Head of caudate nucleus (tissue), 42 donors: ENCODE measurements at regions not wholly inside any gene's neighbourhood (a gene's known extent, or its start where the extent isn't known, plus 50 kb on each side); places are given as distances from the start of the nearest gene placed in this dataset.

Experiments used
- DNase-seq, 42 donors: peaks; one replicate each; pipeline versions ENCODE4 v3.0.0 to v3.0.0-alpha.2; 2020 to 2021; ENCODE audit warnings: mixed read lengths in 7 of 42
- intact Hi-C: fragments of 100-400 bp; cut with DNase I; formaldehyde crosslinking; loops from one replicate; pipeline ENCODE4 v1.15.0; 2022

- intact Hi-C loops: loop anchor here (5.0 kb wide), 1 partner anchor 80 kb away; no protein-coding TSS in a partner anchor
Observed at GRCh38 chr12:28866715-28867503, 282.2 kb upstream of the FAR2 start.

GRCh38 chr12:28868414-28868813 lies 280.7 kb upstream of the FAR2 start:
- intact Hi-C loops: loop anchor here (5.0 kb wide), 1 partner anchor 81 kb away; no protein-coding TSS in a partner anchor
- DNase-seq: no peak

More at GRCh38 chr12:28866715-28867503, 282.2 kb upstream of the FAR2 start:
- DNase-seq: peak in 11 of 42 donors; percentile 5 to 58 (median 8)

GRCh38 chr12:28869197-28869596 lies 279.9 kb upstream of the FAR2 start:
- DNase-seq: peak in 11 of 42 donors; percentile 2 to 62 (median 14)
- intact Hi-C loops: loop anchor here (5.0 kb wide), 1 partner anchor 82 kb away; no protein-coding TSS in a partner anchor

DNA sequence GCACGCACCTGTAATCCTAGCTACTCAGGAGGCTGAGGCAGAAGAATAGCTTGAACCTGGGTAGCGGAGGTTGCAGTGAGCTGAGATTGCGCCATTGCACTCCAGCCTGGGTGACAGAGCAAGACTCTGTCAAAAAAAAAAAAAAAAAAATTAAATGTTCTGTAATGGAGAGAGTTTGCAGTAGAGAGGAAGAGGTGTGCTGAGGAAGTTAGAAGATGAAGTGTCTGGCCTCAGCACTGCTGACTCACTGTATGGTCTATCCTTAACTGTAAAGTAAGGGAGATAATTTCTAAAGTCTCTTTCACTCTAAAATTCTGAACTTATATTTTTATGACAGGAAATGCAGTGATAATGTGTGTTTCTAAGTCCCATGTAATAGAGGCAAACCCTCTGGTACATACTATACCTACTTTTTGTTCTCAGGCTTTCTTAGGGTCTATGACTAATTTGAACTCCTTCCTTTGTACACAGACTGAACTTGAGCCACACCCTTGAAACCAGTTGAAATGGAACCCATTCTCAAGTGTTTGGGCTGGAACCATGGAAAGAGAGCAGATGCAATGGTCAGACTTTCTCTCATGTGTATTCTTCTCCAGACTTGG lies 278.1 kb upstream of the FAR2 start:
- intact Hi-C loops: loop anchor here (10.0 kb wide), 1 partner anchor 896 kb away; the partner anchor contains the start of gene PTHLH
- no peak for DNase-seq

- DNase-seq: peak in 41 of 42 donors; percentile 6 to 81 (median 50)
- intact Hi-C loops: loop anchor here (10.0 kb wide), 1 partner anchor 898 kb away; the partner anchor contains the start of gene PTHLH
Observed at GRCh38 chr12:28872654-28873268, 276.3 kb upstream of the FAR2 start.

DNA sequence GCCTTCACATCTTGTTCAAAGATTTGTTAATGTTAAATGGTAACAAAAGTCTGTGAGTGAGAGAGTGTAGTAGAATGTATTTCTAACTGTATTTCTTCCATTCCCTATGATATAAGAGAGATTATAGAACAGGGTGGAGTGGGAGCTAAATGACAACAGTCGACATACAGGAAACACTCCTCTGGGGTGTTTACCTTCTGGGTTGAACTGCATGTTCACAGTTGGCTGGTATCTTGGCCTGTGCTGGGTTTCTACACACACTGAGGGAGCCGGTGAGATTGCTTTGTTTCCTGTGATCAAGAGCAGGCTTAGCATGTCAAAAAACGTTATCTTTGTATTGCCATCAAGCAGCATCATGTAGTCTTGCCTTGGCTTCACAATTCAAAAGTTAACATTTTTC lies 274.3 kb upstream of the FAR2 start:
- intact Hi-C loops: loop anchor here (10.0 kb wide), 1 partner anchor 900 kb away; the partner anchor contains the start of gene PTHLH
- DNase-seq: no peak

DNA sequence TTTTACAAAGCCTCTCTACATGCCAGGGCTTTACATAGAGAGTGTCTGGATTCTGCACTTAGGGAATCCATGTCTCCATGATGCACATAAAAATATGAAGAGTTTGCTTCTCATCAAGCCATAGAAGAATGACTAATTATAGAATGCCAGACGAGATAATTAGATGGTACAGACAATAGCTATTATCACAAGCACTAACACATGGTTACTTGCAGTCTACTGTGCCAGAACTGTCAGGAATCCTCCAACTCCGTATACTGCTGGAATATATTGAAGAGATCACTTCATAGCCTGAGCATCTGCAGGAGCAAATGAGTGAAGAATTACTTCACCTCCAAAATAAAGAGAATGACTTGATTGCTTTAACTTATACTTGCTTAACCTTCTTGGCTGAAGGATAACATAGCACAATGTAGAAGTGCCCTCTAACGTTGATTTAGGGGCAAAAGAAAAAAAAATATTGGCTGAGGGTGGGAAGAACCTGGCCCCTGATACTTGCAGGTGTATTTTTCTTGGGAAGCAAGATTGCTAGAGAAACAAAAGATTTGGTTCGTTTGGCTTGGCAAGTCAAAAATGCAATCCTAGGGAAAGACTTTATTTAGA lies 272.8 kb upstream of the FAR2 start:
- DNase-seq: peak in 1 of 42 donors; percentile 11
- intact Hi-C loops: loop anchor here (10.0 kb wide), 1 partner anchor 901 kb away; the partner anchor contains the start of gene PTHLH

- DNase-seq: no peak
- intact Hi-C loops: loop anchor here (10.0 kb wide), 1 partner anchor 903 kb away; the partner anchor contains the start of gene PTHLH
Observed at GRCh38 chr12:28877854-28878253, 271.2 kb upstream of the FAR2 start.

DNA sequence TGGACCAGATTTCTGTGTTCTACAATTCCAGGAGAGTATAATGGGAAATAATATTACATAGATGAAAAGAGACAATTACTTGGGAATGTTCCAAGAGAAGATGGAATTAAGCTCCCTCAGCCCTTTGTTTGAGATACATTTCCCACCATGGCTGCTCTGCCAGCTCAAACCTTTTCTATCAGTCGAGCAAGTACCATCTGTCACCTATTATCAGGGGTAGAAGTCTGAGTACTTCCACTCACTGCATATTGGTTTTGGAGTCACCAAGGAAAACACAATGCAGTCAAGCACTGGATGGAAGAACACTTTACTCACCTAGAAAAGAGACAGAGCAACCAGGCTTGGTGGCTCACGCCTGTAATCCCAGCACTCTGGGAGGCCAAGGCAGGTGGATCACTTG lies 270.4 kb upstream of the FAR2 start:
- DNase-seq: no peak
- intact Hi-C loops: loop anchor here (10.0 kb wide), 1 partner anchor 904 kb away; the partner anchor contains the start of gene PTHLH

- intact Hi-C loops: loop anchor here (10.0 kb wide), 1 partner anchor 905 kb away; the partner anchor contains the start of gene PTHLH
- DNase-seq: no peak
Observed at GRCh38 chr12:28879379-28879778, 269.7 kb upstream of the FAR2 start.

DNA sequence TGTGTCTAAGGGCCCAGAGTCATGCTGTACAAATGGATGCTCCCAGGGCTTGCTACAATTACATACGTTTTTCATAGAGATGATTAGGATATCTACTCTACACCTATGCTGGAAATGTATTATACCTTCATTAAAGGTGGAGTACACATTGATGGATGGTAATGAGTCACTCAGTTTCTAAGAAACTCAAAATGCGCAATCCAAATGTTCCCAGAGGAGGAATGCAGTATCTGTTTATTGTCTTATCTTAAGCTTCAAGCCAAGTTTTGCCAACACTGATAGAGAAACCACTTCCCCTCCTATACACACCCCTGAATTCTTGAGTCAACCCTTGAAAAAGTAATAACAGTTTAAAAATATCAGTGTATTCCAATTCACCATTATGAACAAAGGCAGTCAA lies 266.6 kb upstream of the FAR2 start:
- DNase-seq: no peak
- intact Hi-C loops: no loop called here

DNA sequence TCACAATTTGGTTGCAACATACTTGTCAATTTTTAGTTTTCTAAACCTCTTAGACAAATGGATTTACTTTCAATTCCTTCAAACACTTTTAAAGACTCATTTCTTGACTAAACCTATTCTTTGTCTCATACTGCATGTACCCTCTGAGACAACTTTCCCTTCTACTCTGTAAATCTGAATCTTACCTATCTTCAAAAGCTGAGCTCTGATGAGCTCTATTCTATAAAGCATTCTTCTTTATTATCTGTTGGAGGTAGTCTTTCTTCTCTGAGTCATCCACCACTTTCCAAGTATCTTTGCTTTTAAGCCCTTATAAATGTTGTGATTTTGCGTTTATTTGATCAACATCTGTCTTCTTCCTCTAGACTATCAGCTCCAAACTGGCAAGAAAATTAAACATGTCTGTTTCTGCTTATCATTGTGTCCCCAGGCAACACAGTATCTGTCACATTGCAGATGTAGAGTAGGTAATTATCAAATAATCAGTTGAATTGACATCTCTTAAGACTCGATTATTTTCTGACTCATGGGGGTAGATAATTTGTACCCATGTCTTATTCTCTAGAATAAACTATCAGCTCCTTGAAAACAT lies 265.6 kb upstream of the FAR2 start:
- intact Hi-C loops: no loop called here
- DNase-seq: no peak

GRCh38 chr12:28884904-28885679 lies 264.0 kb upstream of the FAR2 start:
- intact Hi-C loops: no loop called here
- no peak for DNase-seq

DNA sequence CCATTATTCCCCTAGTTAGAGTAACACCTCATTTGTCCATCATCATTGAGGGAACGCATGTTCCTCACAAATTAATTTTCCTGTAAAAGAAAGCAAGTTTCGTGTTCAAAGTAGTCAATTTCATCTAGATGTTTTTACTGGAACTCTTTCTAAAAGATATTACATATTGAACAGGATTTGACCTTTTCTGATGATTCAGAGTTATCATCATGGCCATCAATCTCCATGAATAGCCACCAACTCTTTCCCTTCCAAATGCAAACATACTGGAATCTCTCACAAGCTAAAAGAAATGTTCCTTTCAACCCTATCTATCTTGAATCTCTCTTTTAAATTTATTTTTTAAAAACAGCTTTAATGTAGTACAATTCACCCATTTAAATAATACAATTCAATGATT lies 263.1 kb upstream of the FAR2 start:
- no peak for DNase-seq
- intact Hi-C loops: no loop called here

- no peak for DNase-seq
- intact Hi-C loops: no loop called here
Observed at GRCh38 chr12:28887461-28887990, 261.6 kb upstream of the FAR2 start.

DNA sequence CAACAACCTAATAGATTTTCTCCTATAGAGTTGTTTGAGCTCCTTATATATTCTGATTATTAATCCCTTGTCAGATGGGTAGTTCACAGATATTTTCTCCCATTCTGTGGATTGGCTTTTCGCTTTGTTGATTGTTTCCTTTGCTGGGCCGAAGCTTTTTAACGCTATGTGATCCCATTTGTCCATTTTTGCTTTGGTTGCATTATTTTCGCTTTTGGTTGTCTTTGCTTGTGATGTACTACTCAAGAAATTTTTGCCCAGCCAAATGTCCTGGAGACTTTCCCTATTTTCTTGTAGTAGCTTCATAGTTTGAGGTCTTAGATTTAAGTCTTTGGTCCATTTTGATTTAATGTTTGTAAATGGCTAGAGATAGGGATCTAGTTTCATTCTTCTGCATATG lies 258.4 kb upstream of the FAR2 start:
- intact Hi-C loops: no loop called here
- DNase-seq: no peak

DNA sequence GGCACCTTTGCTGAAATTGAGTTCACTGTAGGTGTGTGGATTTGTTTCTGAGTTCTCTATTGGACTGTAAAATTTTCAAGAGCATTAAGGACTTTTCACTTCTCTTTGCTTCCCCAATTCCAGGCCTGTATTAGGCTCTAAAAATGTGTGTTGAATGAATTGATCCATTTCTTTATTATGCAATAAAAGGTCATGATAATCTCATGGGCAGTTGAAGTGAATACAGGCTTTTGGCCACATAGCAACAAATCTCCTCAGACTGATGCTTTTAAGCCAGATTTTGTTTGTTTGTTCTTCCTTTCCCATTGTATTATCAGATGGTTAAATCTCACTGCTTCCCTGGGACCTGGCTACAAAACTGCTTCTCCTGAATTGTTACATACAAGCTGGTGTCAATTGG lies 258.0 kb upstream of the FAR2 start:
- no peak for DNase-seq
- intact Hi-C loops: no loop called here

DNA sequence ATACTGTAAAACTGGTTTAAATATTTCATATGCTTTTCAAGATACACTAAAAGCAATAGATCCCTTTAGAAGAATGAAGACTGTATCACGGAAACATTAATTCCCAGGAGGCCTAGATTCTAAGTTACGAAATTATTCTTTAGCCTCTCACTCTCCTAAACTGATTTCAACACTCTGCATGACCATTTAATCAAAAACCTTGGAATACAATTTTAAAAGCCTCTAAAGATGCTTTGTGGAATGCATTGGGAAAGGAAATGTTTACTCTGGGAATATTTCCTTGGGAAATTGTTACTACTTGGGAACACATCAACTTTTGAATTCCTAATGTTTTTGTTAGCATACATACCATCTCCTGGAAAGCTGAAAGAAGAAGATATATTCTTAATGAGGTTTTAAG lies 255.7 kb upstream of the FAR2 start:
- no peak for DNase-seq
- intact Hi-C loops: no loop called here
